HG03439 (cell line): ENCODE measurements at regions not wholly inside any gene's neighbourhood (a gene's known extent, or its start where the extent isn't known, plus 50 kb on each side); places are given as distances from the start of the nearest gene placed in this dataset.
"Not testable (repeated sequence)": the region's sequence is repeated elsewhere in the genome, so short reads cannot be mapped to it uniquely, and the experiment has no call there.

Experiments used
- ATAC-seq: cut with Tn5 transposase; IDR thresholded peaks from one replicate; pipeline ENCODE4 v1.9.1; 2021; ENCODE audit warnings: mild to moderate bottlenecking, moderate library complexity; ENCODE audit not compliant: unreplicated experiment

- no peak for ATAC-seq
These were observed 223.9 kb downstream of the C7orf25 start for GRCh38 chr7:42688056-42688371.

GRCh38 chr7:42687211-42688055, 224.4 kb downstream of the C7orf25 start:
- no peak for ATAC-seq

- no peak for ATAC-seq
These were observed 225.2 kb downstream of the C7orf25 start for GRCh38 chr7:42686594-42687156.

GRCh38 chr7:42685911-42686310, 226.0 kb downstream of the C7orf25 start:
- no peak for ATAC-seq

GRCh38 chr7:42677751-42678699, 233.8 kb downstream of the C7orf25 start:
- no peak for ATAC-seq

- no peak for ATAC-seq
These were observed 237.3 kb downstream of the C7orf25 start for GRCh38 chr7:42674541-42674940.

- ATAC-seq, result no peak
These were observed 237.9 kb downstream of the C7orf25 start for GRCh38 chr7:42673951-42674350.

GRCh38 chr7:42672339-42672999, 239.4 kb downstream of the C7orf25 start:
- no peak for ATAC-seq

GRCh38 chr7:42671627-42672026, 240.2 kb downstream of the C7orf25 start:
- ATAC-seq, result no peak

GRCh38 chr7:42666994-42667393, 244.9 kb downstream of the C7orf25 start:
- ATAC-seq, result no peak

- ATAC-seq, result no peak
These were observed 249.0 kb downstream of the C7orf25 start for GRCh38 chr7:42662862-42663261.

- ATAC-seq, result no peak
These were observed 250.6 kb downstream of the C7orf25 start for GRCh38 chr7:42661312-42661711.

GRCh38 chr7:42650701-42651100, 261.2 kb downstream of the C7orf25 start:
- ATAC-seq, result no peak

- ATAC-seq, result no peak
These were observed 261.7 kb downstream of the C7orf25 start for GRCh38 chr7:42650171-42650570.

GRCh38 chr7:42645906-42646305, 266.0 kb downstream of the C7orf25 start:
- no peak for ATAC-seq

GRCh38 chr7:42642699-42643098, 269.2 kb downstream of the C7orf25 start:
- no peak for ATAC-seq

- ATAC-seq, result no peak
These were observed 271.9 kb downstream of the C7orf25 start for GRCh38 chr7:42639930-42640329.

GRCh38 chr7:42636380-42636779, 275.5 kb downstream of the C7orf25 start:
- not testable (repeated sequence) for ATAC-seq

GRCh38 chr7:42628054-42628453, 283.8 kb downstream of the C7orf25 start:
- no peak for ATAC-seq

- no peak for ATAC-seq
These were observed 284.2 kb downstream of the C7orf25 start for GRCh38 chr7:42627626-42628025.

GRCh38 chr7:42627101-42627500, 284.8 kb downstream of the C7orf25 start:
- ATAC-seq, result no peak
